ENCODE measurements at regions not wholly inside any gene's neighbourhood (a gene's known extent, or its start where the extent isn't known, plus 50 kb on each side); places are given as distances from the start of the nearest gene placed in this dataset.
A peak's percentile ranks its signal among the peaks of the same experiment; 100 is the strongest.
"Not testable (repeated sequence)": the region's sequence is repeated elsewhere in the genome, so short reads cannot be mapped to it uniquely, and the experiment has no call there.

- DNase-seq (ENCODE audit: low read depth), result no peak
Observed at GRCh38 chr21:28423521-28424190, 569.0 kb downstream of the LTN1 start.

GRCh38 chr21:28421716-28422524 is 570.8 kb downstream of the LTN1 start:
- no peak for DNase-seq (ENCODE audit: low read depth)

GRCh38 chr21:28419811-28420210 is 572.9 kb downstream of the LTN1 start:
- DNase-seq (ENCODE audit: low read depth), result no peak

- DNase-seq (ENCODE audit: low read depth), result no peak
Observed at GRCh38 chr21:28418726-28419514, 573.8 kb downstream of the LTN1 start.

- DNase-seq (ENCODE audit: low read depth), result no peak
Observed at GRCh38 chr21:28410256-28410655, 582.4 kb downstream of the LTN1 start.

GRCh38 chr21:28402616-28402989 is 590.1 kb downstream of the LTN1 start:
- no peak for DNase-seq (ENCODE audit: low read depth)

- no peak for DNase-seq (ENCODE audit: low read depth)
Observed at GRCh38 chr21:28397040-28397439, 595.6 kb downstream of the LTN1 start.

- no peak for DNase-seq (ENCODE audit: low read depth)
Observed at GRCh38 chr21:28396421-28396820, 596.3 kb downstream of the LTN1 start.

- DNase-seq (ENCODE audit: low read depth), result peak; percentile 35
Observed at GRCh38 chr21:28393279-28393678, 599.4 kb downstream of the LTN1 start.

- DNase-seq (ENCODE audit: low read depth), result no peak
Observed at GRCh38 chr21:28391938-28392849, 600.5 kb downstream of the LTN1 start.

- no peak for DNase-seq (ENCODE audit: low read depth)
Observed at GRCh38 chr21:28387220-28387619, 605.5 kb downstream of the LTN1 start.

- DNase-seq (ENCODE audit: low read depth), result no peak
Observed at GRCh38 chr21:28385845-28386244, 606.8 kb downstream of the LTN1 start.

GRCh38 chr21:28381000-28381745 is 611.5 kb downstream of the LTN1 start:
- not testable (repeated sequence) for DNase-seq (ENCODE audit: low read depth)

- no peak for DNase-seq (ENCODE audit: low read depth)
Observed at GRCh38 chr21:28380241-28380640, 612.4 kb downstream of the LTN1 start.

- no peak for DNase-seq (ENCODE audit: low read depth)
Observed at GRCh38 chr21:28378026-28378425, 614.7 kb downstream of the LTN1 start.

GRCh38 chr21:28375708-28376385 is 616.8 kb downstream of the LTN1 start:
- DNase-seq (ENCODE audit: low read depth), result no peak

- no peak for DNase-seq (ENCODE audit: low read depth)
Observed at GRCh38 chr21:28374881-28375280, 617.8 kb downstream of the LTN1 start.

- no peak for DNase-seq (ENCODE audit: low read depth)
Observed at GRCh38 chr21:28371713-28372112, 621.0 kb downstream of the LTN1 start.

- DNase-seq (ENCODE audit: low read depth), result no peak
Observed at GRCh38 chr21:28359300-28359699, 633.4 kb downstream of the LTN1 start.

GRCh38 chr21:28358702-28359101 is 634.0 kb downstream of the LTN1 start:
- no peak for DNase-seq (ENCODE audit: low read depth)
